NT2/D1 (cell line): ENCODE measurements at regions not wholly inside any gene's neighbourhood (a gene's known extent, or its start where the extent isn't known, plus 50 kb on each side); places are given as distances from the start of the nearest gene placed in this dataset.

ENCODE experiments used
- SUZ12 ChIP-seq: IDR thresholded peaks from 2 replicates; pipeline ENCODE4 v1.6.1; 2011; ENCODE audit not compliant: insufficient read length, insufficient read depth; ENCODE audit errors: extremely low read depth
- ZNF274 ChIP-seq: IDR thresholded peaks from 2 replicates; pipeline ENCODE4 v1.6.1; 2011; ENCODE audit warnings: mild to moderate bottlenecking, low read depth, low read length

GRCh38 chr1:193766329-193766728 is 579.9 kb upstream of the B3GALT2 start:
- TF ChIP-seq ZNF274 (no peak), SUZ12 (no peak)
